GM18868 (cell line): ENCODE measurements at regions not wholly inside any gene's neighbourhood (a gene's known extent, or its start where the extent isn't known, plus 50 kb on each side); places are given as distances from the start of the nearest gene placed in this dataset.

Experiments
- ATAC-seq: cut with Tn5 transposase; IDR thresholded peaks from one replicate; pipeline ENCODE4 v1.9.1; 2021; ENCODE audit warnings: mild to moderate bottlenecking, moderate library complexity; ENCODE audit not compliant: unreplicated experiment

DNA sequence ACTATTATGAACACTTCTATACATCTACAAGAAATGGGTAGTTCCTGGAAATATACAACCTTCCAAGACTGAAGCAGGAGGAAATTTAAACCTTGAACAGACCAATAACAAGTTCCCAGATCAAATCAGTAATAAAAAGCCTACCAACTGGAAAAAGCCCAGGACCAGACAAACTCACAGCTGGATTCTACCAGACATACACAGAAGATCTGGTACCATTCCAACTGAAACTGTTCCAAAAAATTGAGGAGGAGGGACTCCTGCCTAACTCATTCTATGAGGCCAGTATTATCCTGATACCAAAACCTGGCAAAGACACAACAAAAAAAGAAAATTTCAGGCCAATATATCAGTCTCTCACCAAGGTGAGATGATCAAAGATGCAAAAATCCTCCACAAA is 189.4 kb downstream of the RPS29 start:
- ATAC-seq, result no peak

DNA sequence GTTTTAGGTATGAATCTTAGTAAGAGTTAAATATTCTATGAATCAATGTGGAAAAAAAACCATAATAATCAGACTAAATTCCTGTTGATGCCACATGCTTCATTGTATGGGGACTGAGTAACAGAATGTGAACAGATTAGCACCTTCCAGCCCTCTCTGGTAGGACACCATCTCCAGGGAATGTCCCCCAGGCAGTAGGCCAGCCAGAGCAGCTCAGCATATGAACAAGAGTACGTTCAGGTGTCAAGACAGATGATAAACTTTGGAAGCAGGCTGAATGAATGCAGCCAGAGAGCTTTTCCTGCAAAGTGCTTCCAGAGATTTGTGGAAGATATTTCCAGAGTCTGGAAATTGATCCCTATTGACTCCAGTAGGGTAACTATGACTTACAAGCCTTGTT is 204.4 kb downstream of the RPS29 start:
- ATAC-seq, result no peak

GRCh38 chr14:49367696-49368095 is 218.5 kb downstream of the RPS29 start:
- peak; percentile 76 for ATAC-seq

DNA sequence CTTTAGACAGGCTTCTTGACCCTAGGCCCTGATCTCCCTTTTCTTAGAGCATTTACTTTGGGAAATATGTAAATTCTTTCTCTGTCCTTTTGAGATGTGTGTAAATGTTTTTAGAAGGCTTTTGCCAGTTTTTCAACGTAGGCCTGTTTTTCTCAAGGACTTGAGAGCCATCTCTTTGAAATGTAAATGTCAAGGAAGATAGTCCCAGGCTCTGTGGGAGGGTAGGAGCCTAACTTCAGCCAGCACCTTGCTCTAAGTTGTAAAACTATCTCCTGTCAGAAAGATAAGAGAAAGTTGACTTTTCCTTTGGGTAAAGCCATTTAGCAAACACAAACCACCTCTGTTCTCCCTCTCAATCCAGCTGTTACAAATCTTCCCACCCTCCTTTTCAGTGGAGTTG is 219.8 kb downstream of the RPS29 start:
- no peak for ATAC-seq

DNA sequence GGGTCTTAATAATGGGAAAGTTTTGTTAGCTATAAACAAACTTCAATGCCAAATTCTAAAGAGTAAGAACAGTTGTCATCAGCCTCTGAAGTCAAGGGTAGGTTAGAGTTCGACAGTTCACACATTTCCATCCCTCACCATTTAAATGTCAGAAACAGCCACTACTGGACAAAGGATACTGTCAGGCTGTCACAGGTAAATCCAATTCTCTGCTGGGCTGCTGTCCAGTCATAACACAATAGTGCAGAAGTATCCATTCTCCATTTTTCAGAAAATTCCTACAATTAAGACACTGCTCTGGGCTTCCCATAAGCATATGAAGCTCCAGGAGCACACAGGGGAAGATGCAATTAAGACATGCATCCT is 221.4 kb downstream of the RPS29 start:
- ATAC-seq, result no peak

DNA sequence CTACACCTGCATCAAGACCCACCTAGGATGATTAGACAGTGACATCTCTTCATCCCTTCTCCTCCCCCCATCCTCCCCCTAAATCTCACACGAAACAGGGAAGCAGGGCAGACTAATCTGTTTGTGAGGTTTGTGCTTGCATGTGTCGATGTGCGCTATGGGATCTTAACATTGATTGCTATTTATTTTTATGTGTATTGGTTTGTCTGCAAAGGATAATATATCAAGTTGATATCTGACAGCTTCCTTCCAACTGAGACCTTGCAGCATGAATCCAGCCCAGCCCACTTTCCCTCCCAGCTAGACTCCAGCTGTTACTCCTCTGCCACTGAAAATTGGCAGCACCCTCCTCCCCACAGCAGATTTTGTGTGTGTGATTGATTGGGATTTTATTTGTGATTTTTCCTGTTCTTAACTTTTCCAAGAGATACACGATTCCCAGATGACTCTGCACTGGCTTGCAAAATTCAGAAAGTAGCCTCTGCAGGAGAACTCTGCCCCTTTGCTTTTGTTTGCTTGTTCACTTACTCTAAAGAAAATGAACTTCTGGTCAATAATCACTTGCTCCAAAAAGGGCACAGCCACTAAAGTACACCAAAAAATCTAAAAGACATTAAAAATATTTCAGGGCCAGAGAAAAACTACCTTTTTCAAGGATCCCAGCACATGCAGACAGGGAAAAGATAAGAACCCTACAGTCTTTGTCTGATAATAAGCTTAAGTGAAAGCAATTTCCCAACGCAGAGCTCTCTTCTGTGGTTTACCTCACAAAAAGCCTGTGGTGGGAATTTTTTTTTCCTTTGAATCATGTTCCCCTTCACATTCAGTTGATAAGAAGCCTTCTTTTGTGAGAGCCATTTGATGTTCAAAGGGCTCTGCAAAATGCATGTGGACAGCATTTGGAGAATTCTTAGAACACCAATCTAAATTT is 222.1 kb downstream of the RPS29 start:
- no peak for ATAC-seq

DNA sequence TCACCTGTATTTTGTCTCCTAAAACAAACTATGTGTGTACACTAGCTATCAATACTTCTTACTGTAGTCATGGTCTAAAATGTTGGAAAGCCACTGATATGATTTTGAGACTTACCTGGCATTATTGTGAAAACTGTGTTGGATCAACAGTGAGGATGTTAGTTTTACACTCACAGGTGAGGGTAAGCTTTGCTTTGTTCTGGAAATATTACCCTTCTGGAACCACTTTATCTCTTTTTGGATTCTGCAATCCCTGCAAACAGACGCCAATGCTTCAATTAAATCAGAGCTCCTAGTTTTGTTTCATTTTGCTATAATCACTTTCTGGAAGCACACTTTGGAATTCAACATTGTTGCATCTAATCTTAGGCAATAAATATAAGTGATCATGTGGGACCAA is 223.3 kb downstream of the RPS29 start:
- no peak for ATAC-seq

- no peak for ATAC-seq
These were observed 247.1 kb downstream of the RPS29 start for GRCh38 chr14:49339130-49339529.

DNA sequence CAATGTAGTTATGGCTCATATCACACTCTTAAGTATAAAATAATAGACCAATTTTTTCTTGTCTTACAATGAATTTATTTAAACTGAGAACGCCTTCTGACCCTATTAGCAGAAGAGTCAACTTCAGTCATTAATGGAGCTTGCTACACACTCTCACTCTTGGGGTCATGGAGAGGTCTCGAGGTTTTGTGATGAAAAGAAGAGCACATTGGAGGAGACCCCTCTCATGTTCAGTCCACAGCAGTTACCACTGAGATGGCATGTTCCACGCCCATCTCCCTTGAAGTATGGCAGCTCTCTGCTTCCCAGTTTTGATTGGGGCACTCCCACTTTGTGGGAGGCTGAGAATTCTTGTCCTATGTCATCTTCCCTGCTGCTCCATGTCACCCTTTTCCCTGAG is 266.4 kb downstream of the RPS29 start:
- ATAC-seq, result no peak

DNA sequence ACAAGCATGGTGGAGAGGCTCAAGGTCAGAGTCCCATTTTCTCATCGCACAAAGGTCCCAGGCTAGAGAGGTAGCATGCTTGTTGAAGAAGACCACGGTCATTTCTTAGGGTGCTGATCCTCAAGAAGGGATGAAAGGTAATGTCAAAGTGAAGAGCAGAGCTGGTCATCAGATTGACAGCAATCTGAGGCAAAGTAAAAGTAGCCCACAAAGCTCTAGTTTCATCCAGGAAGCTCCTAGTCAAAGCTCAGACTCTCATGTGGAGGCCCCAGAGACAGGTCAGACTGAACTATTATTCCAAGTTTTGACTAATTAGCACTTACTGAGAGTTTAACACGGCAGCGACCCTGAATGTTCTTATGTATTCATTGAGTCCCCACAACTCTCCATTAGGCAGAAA is 270.6 kb downstream of the RPS29 start:
- ATAC-seq, result no peak

GRCh38 chr14:49314737-49315136 is 271.4 kb downstream of the RPS29 start:
- ATAC-seq, result no peak

GRCh38 chr14:49313108-49313507 is 273.1 kb downstream of the RPS29 start:
- no peak for ATAC-seq

GRCh38 chr14:49310298-49310697 is 275.9 kb downstream of the RPS29 start:
- ATAC-seq, result no peak

- ATAC-seq, result peak; percentile 91
These were observed 279.9 kb downstream of the RPS29 start for GRCh38 chr14:49306152-49306751.

DNA sequence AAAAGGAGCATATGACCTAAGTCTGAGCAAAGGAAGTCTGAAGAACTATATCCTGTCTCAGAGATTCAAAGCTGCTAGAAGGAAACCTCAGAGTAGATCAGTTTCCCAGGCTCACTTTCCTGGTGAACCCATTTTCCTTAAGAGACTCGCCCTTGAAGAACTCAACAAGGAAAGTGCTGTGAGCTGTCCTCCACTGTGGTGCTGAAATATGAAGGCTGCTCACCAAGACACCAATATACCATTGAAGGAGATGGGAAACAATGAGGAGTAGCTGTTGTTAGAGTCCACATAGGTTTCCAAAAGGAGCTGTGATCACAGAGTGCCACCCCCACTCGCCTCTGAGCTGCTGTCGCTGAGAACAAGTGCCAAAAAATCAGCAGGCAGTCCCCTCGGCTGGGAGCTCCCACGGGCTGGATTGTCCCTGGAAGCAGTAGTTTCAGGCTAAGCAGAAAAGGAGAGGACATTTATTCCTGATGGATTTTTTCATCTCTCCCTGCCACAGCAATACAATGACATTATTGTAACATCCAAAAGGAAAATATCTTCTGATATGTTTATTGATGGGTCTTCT is 282.1 kb downstream of the RPS29 start:
- ATAC-seq, result no peak

- no peak for ATAC-seq
These were observed 289.1 kb downstream of the RPS29 start for GRCh38 chr14:49297102-49297501.

GRCh38 chr14:49294621-49295148 is 291.5 kb downstream of the RPS29 start:
- ATAC-seq, result no peak

DNA sequence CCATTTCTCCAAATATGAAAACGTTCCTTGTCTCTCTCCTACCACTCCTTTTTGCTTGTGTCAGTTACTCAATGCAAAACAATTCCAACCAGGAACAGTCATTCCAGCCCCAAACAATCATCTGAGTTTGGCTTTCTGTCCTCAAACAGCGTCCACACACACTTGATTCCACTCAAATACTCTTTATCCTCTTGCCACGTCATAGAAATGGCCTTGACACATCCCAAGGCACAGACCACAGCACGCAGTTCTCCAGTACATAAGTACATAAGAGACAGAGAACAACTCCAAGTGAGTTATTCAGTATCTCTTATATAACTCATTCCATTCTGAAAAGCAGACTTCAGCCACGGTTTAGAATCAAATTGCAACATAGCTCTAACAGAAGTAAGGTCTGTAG is 299.2 kb downstream of the RPS29 start:
- no peak for ATAC-seq

DNA sequence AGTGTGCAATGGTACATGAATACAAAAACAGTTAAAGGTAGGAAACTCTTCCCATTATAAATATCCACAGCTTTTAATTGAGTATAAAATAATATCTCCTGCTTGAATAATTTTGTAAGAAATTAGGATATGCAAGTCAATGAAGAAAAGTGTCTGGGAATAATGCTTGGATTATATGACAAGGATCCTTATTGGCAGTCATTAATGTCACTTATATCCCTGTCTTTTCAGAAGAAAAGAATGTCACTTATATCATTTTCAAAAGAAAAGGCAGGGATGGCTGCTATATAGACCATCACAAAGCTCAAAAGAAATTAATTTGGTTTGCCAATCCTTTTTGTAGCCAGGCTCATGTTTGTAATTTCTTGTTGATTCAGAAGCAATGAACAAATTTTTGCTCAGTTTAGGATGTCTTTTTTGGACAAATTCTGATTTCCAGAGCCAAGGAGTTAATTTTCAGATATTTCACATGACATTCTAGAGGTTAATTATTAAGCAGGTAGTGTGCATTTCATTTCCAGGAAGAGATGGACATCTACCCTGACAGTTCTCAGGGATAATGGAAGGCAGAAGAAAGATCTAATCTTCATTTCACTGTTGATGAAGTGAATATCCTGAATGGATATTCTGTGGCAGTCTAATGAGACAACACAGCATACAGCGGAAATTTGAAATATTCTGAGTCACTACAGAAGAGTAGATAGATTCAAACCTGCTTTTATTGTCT is 299.8 kb downstream of the RPS29 start:
- no peak for ATAC-seq

GRCh38 chr14:49280566-49280965 is 305.6 kb downstream of the RPS29 start:
- ATAC-seq, result no peak

DNA sequence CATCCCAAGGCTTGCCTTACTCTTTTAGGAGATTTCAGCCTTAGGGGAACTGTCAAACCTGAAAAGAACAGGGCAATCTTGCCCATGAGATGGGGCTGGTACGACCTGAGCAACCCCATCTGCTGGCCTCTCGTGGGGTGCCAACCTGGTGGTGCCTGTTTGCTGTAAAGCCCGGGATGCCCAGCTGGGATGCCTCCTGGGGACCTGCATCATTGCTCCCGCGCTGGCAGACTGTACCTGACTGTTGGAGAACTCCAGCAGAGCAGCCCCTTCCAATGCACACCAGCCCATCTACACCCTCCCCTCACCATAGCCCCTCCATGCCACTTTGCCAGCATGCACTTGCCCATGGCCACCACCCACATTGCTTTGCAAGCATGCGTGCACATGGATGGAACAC is 335.7 kb downstream of the RPS29 start:
- no peak for ATAC-seq
